KMS-11 (cell line): ENCODE measurements at regions not wholly inside any gene's neighbourhood (a gene's known extent, or its start where the extent isn't known, plus 50 kb on each side); places are given as distances from the start of the nearest gene placed in this dataset.

Experiments used
- H2AFZ ChIP-seq: fragments of 200-600 bp; sonication (generic); 2 replicates; pipeline ENCODE4 v1.6.1; 2016; ENCODE audit warnings: antibody characterized with exemption, mixed run types, low read depth
- H3K27ac ChIP-seq: fragments of 200-600 bp; sonication (generic); 2 replicates; pipeline ENCODE4 v1.6.1; 2016; ENCODE audit warnings: mild to moderate bottlenecking, mixed run types
- H3K27me3 ChIP-seq: fragments of 200-600 bp; sonication (generic); 2 replicates; pipeline ENCODE4 v1.6.1; 2017; ENCODE audit warnings: mild to moderate bottlenecking, low read depth, mixed run types, moderate library complexity; ENCODE audit not compliant: insufficient read depth
- H3K36me3 ChIP-seq: fragments of 200-600 bp; sonication (generic); 2 replicates; pipeline ENCODE4 v1.6.1; 2017; ENCODE audit warnings: mild to moderate bottlenecking, mixed run types; ENCODE audit not compliant: insufficient read depth
- H3K4me1 ChIP-seq: fragments of 200-600 bp; sonication (generic); 2 replicates; pipeline ENCODE4 v1.6.1; 2016; ENCODE audit warnings: mild to moderate bottlenecking, low read depth, mixed run types; ENCODE audit not compliant: poor library complexity, severe bottlenecking
- H3K4me2 ChIP-seq: fragments of 200-600 bp; sonication (generic); 2 replicates; pipeline ENCODE4 v1.7.0; 2016; ENCODE audit warnings: mild to moderate bottlenecking, mixed run types
- H3K4me3 ChIP-seq: fragments of 200-600 bp; sonication (generic); IDR thresholded peaks from 2 replicates; pipeline ENCODE4 v1.6.1; 2017; ENCODE audit warnings: low read depth, low read length, mixed read lengths; ENCODE audit not compliant: insufficient read depth
- H3K79me2 ChIP-seq: fragments of 200-600 bp; sonication (generic); 2 replicates; pipeline ENCODE4 v1.6.1; 2016; ENCODE audit warnings: low read depth, mixed run types; ENCODE audit not compliant: insufficient read depth
- H3K9ac ChIP-seq: fragments of 200-600 bp; sonication (generic); 2 replicates; pipeline ENCODE4 v1.6.1; 2016; ENCODE audit warnings: mild to moderate bottlenecking, mixed run types
- H4K20me1 ChIP-seq: fragments of 200-600 bp; sonication (generic); 2 replicates; pipeline ENCODE4 v1.6.1; 2016; ENCODE audit warnings: mild to moderate bottlenecking, mixed run types; ENCODE audit not compliant: insufficient read depth
- CTCF ChIP-seq: fragments of 200-600 bp; sonication (generic); conservative IDR thresholded peaks from 2 replicates; pipeline ENCODE4 v1.6.1; 2017; ENCODE audit warnings: low read depth, mild to moderate bottlenecking, antibody characterized with exemption, low read length, moderate library complexity, mixed read lengths

GRCh38 chr18:73669297-73669696 lies 478.3 kb downstream of the FBXO15 start:
- H3K9ac ChIP-seq: no peak overlapping the region
- no peaks in the 10 kb centered on the region for H3K79me2 ChIP-seq
- no peak overlapping the region for H3K4me3 ChIP-seq
- no peak for TF ChIP-seq CTCF
- no peaks in the 10 kb centered on the region for H3K36me3 ChIP-seq
- no peaks in the 10 kb centered on the region for H3K27me3 ChIP-seq
- H3K4me1 ChIP-seq: peaks cover 23% of the 10 kb centered on the region
- no peak overlapping the region for H3K27ac ChIP-seq
- H2AFZ ChIP-seq: no peak overlapping the region
- H3K4me2 ChIP-seq: peak overlapping the region; percentile 43; the same call in 1 of the 2 replicates
- no peaks in the 10 kb centered on the region for H4K20me1 ChIP-seq

GRCh38 chr18:73668051-73668450 lies 479.6 kb downstream of the FBXO15 start:
- no peaks in the 10 kb centered on the region for H3K27me3 ChIP-seq
- H3K27ac ChIP-seq: no peak overlapping the region
- no peak overlapping the region for H2AFZ ChIP-seq
- H3K4me2 ChIP-seq: no peak overlapping the region
- H4K20me1 ChIP-seq: no peaks in the 10 kb centered on the region
- no peak for TF ChIP-seq CTCF
- peaks cover 23% of the 10 kb centered on the region for H3K4me1 ChIP-seq
- no peak overlapping the region for H3K4me3 ChIP-seq
- no peaks in the 10 kb centered on the region for H3K36me3 ChIP-seq
- no peak overlapping the region for H3K9ac ChIP-seq
- H3K79me2 ChIP-seq: no peaks in the 10 kb centered on the region

GRCh38 chr18:73666772-73667171 lies 480.9 kb downstream of the FBXO15 start:
- Histone ChIP-seq H3K4me3 (no peak overlapping the region), H3K27me3 (no peaks in the 10 kb centered on the region), H3K27ac (no peak overlapping the region), H4K20me1 (no peaks in the 10 kb centered on the region), H3K9ac (no peak overlapping the region), H3K36me3 (no peaks in the 10 kb centered on the region), H3K4me1 (peaks cover 18% of the 10 kb centered on the region), H3K4me2 (no peak overlapping the region), H2AFZ (no peak overlapping the region), H3K79me2 (no peaks in the 10 kb centered on the region)
- no peak for TF ChIP-seq CTCF

GRCh38 chr18:73664896-73665295 lies 482.7 kb downstream of the FBXO15 start:
- Histone ChIP-seq H2AFZ (no peak overlapping the region), H3K4me3 (no peak overlapping the region), H3K27me3 (no peaks in the 10 kb centered on the region), H3K36me3 (no peaks in the 10 kb centered on the region), H3K4me1 (peaks cover 4% of the 10 kb centered on the region), H3K79me2 (no peaks in the 10 kb centered on the region), H3K9ac (no peak overlapping the region), H4K20me1 (no peaks in the 10 kb centered on the region), H3K4me2 (no peak overlapping the region), H3K27ac (no peak overlapping the region)
- TF ChIP-seq CTCF: no peak

GRCh38 chr18:73663581-73663980 lies 484.1 kb downstream of the FBXO15 start:
- H2AFZ ChIP-seq: no peak overlapping the region
- H3K4me3 ChIP-seq: no peak overlapping the region
- no peaks in the 10 kb centered on the region for H4K20me1 ChIP-seq
- no peaks in the 10 kb centered on the region for H3K36me3 ChIP-seq
- H3K27me3 ChIP-seq: no peaks in the 10 kb centered on the region
- no peak overlapping the region for H3K9ac ChIP-seq
- H3K79me2 ChIP-seq: no peaks in the 10 kb centered on the region
- TF ChIP-seq CTCF: no peak
- H3K4me2 ChIP-seq: no peak overlapping the region
- H3K4me1 ChIP-seq: no peaks in the 10 kb centered on the region
- H3K27ac ChIP-seq: no peak overlapping the region
